Stimulated activated effector memory CD8-positive, alpha-beta T cell treated with anti-CD3 and anti-CD28 coated beads, Interleukin-12 subunit alpha, Interleukin-12 subunit beta, amount 100 ng/mL, for 72 hours (primary cell): ENCODE measurements at regions not wholly inside any gene's neighbourhood (a gene's known extent, or its start where the extent isn't known, plus 50 kb on each side); places are given as distances from the start of the nearest gene placed in this dataset.

Experiments used
- ATAC-seq: fragments of 150-1000 bp; cut with Tn5 transposase; 2 replicates; pipeline ENCODE4 v1.10.0; 2021
- DNase-seq, 2 donors: peaks; one replicate each; pipeline ENCODE4 v3.0.0; 2021 to 2022; ENCODE audit warnings: low spot score in 2 of 2
- H3K27ac Mint-ChIP-seq: one replicate; pipeline ENCODE4 v1.8.0; 2022; ENCODE audit warnings: mild to moderate bottlenecking, mixed read lengths
- H3K36me3 Mint-ChIP-seq: one replicate; pipeline ENCODE4 v1.8.0; 2022; ENCODE audit warnings: mild to moderate bottlenecking, mixed read lengths
- H3K4me1 Mint-ChIP-seq: one replicate; pipeline ENCODE4 v1.8.0; 2022; ENCODE audit warnings: mixed read lengths
- H3K4me3 Mint-ChIP-seq: one replicate; pipeline ENCODE4 v1.8.0; 2022; ENCODE audit warnings: mild to moderate bottlenecking, mixed read lengths
- H3K9me3 Mint-ChIP-seq: one replicate; pipeline ENCODE4 v1.8.0; 2022; ENCODE audit warnings: mixed read lengths

GRCh38 chr2:552906-553305 is 124.3 kb downstream of the TMEM18 start:
- no peak overlapping the region for H3K4me3 Mint-ChIP-seq
- H3K36me3 Mint-ChIP-seq: no peaks in the 10 kb centered on the region
- H3K9me3 Mint-ChIP-seq: no peaks in the 10 kb centered on the region

GRCh38 chr2:551621-552020 is 125.6 kb downstream of the TMEM18 start:
- Mint-ChIP-seq H3K27ac (no peak overlapping the region), H3K4me1 (peaks cover 6% of the 10 kb centered on the region), H3K36me3 (no peaks in the 10 kb centered on the region), H3K4me3 (no peak overlapping the region), H3K9me3 (no peaks in the 10 kb centered on the region)
- ATAC-seq: no peak
- DNase-seq: no peak

More at GRCh38 chr2:552906-553305, 124.3 kb downstream of the TMEM18 start:
- peaks cover 6% of the 10 kb centered on the region for H3K4me1 Mint-ChIP-seq
- ATAC-seq (no peak), DNase-seq (no peak)
- no peak overlapping the region for H3K27ac Mint-ChIP-seq

GRCh38 chr2:550860-551567 is 126.2 kb downstream of the TMEM18 start:
- Mint-ChIP-seq H3K27ac (no peak overlapping the region), H3K4me1 (peaks cover 6% of the 10 kb centered on the region), H3K9me3 (no peaks in the 10 kb centered on the region), H3K4me3 (no peak overlapping the region), H3K36me3 (no peaks in the 10 kb centered on the region)
- DNase-seq: no peak
- ATAC-seq: no peak

- no peaks in the 10 kb centered on the region for H3K36me3 Mint-ChIP-seq
- no peak for ATAC-seq
- H3K9me3 Mint-ChIP-seq: no peaks in the 10 kb centered on the region
- no peak for DNase-seq
- H3K4me1 Mint-ChIP-seq: no peaks in the 10 kb centered on the region
- no peak overlapping the region for H3K4me3 Mint-ChIP-seq
- no peak overlapping the region for H3K27ac Mint-ChIP-seq
Measured at GRCh38 chr2:545711-546650, 131.2 kb downstream of the TMEM18 start.

GRCh38 chr2:545228-545627 is 132.0 kb downstream of the TMEM18 start:
- no peak overlapping the region for H3K4me3 Mint-ChIP-seq
- no peaks in the 10 kb centered on the region for H3K36me3 Mint-ChIP-seq
- DNase-seq: no peak
- no peak overlapping the region for H3K27ac Mint-ChIP-seq
- H3K4me1 Mint-ChIP-seq: no peaks in the 10 kb centered on the region
- ATAC-seq: no peak
- H3K9me3 Mint-ChIP-seq: no peaks in the 10 kb centered on the region

- H3K4me1 Mint-ChIP-seq: no peaks in the 10 kb centered on the region
- H3K36me3 Mint-ChIP-seq: no peaks in the 10 kb centered on the region
- DNase-seq (no peak), ATAC-seq (no peak)
- no peaks in the 10 kb centered on the region for H3K9me3 Mint-ChIP-seq
- H3K4me3 Mint-ChIP-seq: no peak overlapping the region
- H3K27ac Mint-ChIP-seq: no peak overlapping the region
Measured at GRCh38 chr2:538646-539045, 138.6 kb downstream of the TMEM18 start.

GRCh38 chr2:535222-535621 is 142.0 kb downstream of the TMEM18 start:
- Mint-ChIP-seq H3K4me1 (no peaks in the 10 kb centered on the region), H3K36me3 (no peaks in the 10 kb centered on the region), H3K9me3 (no peaks in the 10 kb centered on the region), H3K27ac (no peak overlapping the region), H3K4me3 (no peak overlapping the region)
- ATAC-seq (no peak), DNase-seq (no peak)

- Mint-ChIP-seq H3K27ac (no peak overlapping the region), H3K36me3 (no peaks in the 10 kb centered on the region), H3K4me3 (no peak overlapping the region), H3K9me3 (peaks cover 3% of the 10 kb centered on the region), H3K4me1 (no peaks in the 10 kb centered on the region)
- DNase-seq (no peak), ATAC-seq (no peak)
Measured at GRCh38 chr2:529852-530251, 147.4 kb downstream of the TMEM18 start.

GRCh38 chr2:529424-529823 is 147.8 kb downstream of the TMEM18 start:
- H3K4me1 Mint-ChIP-seq: no peaks in the 10 kb centered on the region
- no peak for DNase-seq
- H3K27ac Mint-ChIP-seq: no peak overlapping the region
- peaks cover 3% of the 10 kb centered on the region for H3K9me3 Mint-ChIP-seq
- H3K4me3 Mint-ChIP-seq: no peak overlapping the region
- no peaks in the 10 kb centered on the region for H3K36me3 Mint-ChIP-seq
- ATAC-seq: no peak

- no peak for DNase-seq
- Mint-ChIP-seq H3K4me3 (no peak overlapping the region), H3K36me3 (no peaks in the 10 kb centered on the region), H3K27ac (no peak overlapping the region), H3K9me3 (peaks cover 3% of the 10 kb centered on the region), H3K4me1 (no peaks in the 10 kb centered on the region)
- no peak for ATAC-seq
Measured at GRCh38 chr2:527581-527980, 149.6 kb downstream of the TMEM18 start.

GRCh38 chr2:526918-527317 is 150.3 kb downstream of the TMEM18 start:
- Mint-ChIP-seq H3K36me3 (no peaks in the 10 kb centered on the region), H3K27ac (no peak overlapping the region), H3K4me1 (no peaks in the 10 kb centered on the region), H3K4me3 (no peak overlapping the region), H3K9me3 (peaks cover 3% of the 10 kb centered on the region)
- DNase-seq: no peak
- ATAC-seq: no peak

- no peaks in the 10 kb centered on the region for H3K36me3 Mint-ChIP-seq
- no peak overlapping the region for H3K27ac Mint-ChIP-seq
- no peak overlapping the region for H3K4me3 Mint-ChIP-seq
- DNase-seq: no peak
- no peaks in the 10 kb centered on the region for H3K4me1 Mint-ChIP-seq
- H3K9me3 Mint-ChIP-seq: peaks cover 3% of the 10 kb centered on the region
- ATAC-seq: no peak
Measured at GRCh38 chr2:525611-526010, 151.6 kb downstream of the TMEM18 start.

GRCh38 chr2:525021-525420 is 152.2 kb downstream of the TMEM18 start:
- Mint-ChIP-seq H3K36me3 (no peaks in the 10 kb centered on the region), H3K27ac (no peak overlapping the region), H3K4me3 (no peak overlapping the region), H3K4me1 (no peaks in the 10 kb centered on the region), H3K9me3 (peaks cover 3% of the 10 kb centered on the region)
- no peak for DNase-seq
- ATAC-seq: no peak

- no peak for DNase-seq
- no peak overlapping the region for H3K4me3 Mint-ChIP-seq
- H3K9me3 Mint-ChIP-seq: no peaks in the 10 kb centered on the region
- H3K36me3 Mint-ChIP-seq: no peaks in the 10 kb centered on the region
- H3K4me1 Mint-ChIP-seq: no peaks in the 10 kb centered on the region
- ATAC-seq: no peak
- no peak overlapping the region for H3K27ac Mint-ChIP-seq
Measured at GRCh38 chr2:524442-524841, 152.8 kb downstream of the TMEM18 start.

GRCh38 chr2:523698-524270 is 153.4 kb downstream of the TMEM18 start:
- Mint-ChIP-seq H3K4me1 (no peaks in the 10 kb centered on the region), H3K9me3 (no peaks in the 10 kb centered on the region), H3K36me3 (no peaks in the 10 kb centered on the region), H3K4me3 (no peak overlapping the region), H3K27ac (no peak overlapping the region)
- ATAC-seq (no peak), DNase-seq (peak in 1 of 2 donors; percentile 20)

GRCh38 chr2:522776-523175 is 154.4 kb downstream of the TMEM18 start:
- Mint-ChIP-seq H3K4me1 (no peaks in the 10 kb centered on the region), H3K36me3 (no peaks in the 10 kb centered on the region), H3K27ac (no peak overlapping the region), H3K4me3 (no peak overlapping the region), H3K9me3 (no peaks in the 10 kb centered on the region)
- ATAC-seq (no peak), DNase-seq (no peak)
